ENCODE measurements at regions not wholly inside any gene's neighbourhood (a gene's known extent, or its start where the extent isn't known, plus 50 kb on each side); places are given as distances from the start of the nearest gene placed in this dataset.
A peak's percentile ranks its signal among the peaks of the same experiment; 100 is the strongest.

- no peaks in the 10 kb centered on the region for H3K27me3 ChIP-seq (ENCODE audit: insufficient read depth, low read length)
- no peak overlapping the region for H3K4ac ChIP-seq (ENCODE audit: low read depth, low read length)
- no peak overlapping the region for H2AK5ac ChIP-seq (ENCODE audit: insufficient read length, low read length)
- H4K8ac ChIP-seq (replicated peaks; ENCODE audit: insufficient read length, low read depth, low read length) = no peak overlapping the region
- no peak overlapping the region for H3K14ac ChIP-seq (ENCODE audit: insufficient read depth, low read length)
- no peak overlapping the region for H3K23ac ChIP-seq (ENCODE audit: insufficient read length, low read depth, low read length)
- H3K4me2 ChIP-seq (ENCODE audit: insufficient read depth, insufficient read length, low read length) = no peak overlapping the region
- no peak overlapping the region for H2BK5ac ChIP-seq (ENCODE audit: insufficient read length, low read length)
- Mint-ChIP-seq H3K4me1 (peaks cover 28 to 32% of the 10 kb centered on the region in 2 experiments), H3K36me3 (ENCODE audit: insufficient read depth in 1 of 3, low read depth in 3 of 3) (peaks cover 5 to 17% (median 16%) of the 10 kb centered on the region in 3 experiments; a peak in 6 of 7 replicates), H3K9me3 (peaks cover 6 to 7% of the 10 kb centered on the region in 2 experiments; a peak in 4 of 5 replicates), H3K27me3 (ENCODE audit: low read depth) (no peaks in the 10 kb centered on the region; the same call in 1 of the 2 replicates), H3K27ac (no peak overlapping the region), H3K4me3 (no peak overlapping the region)
- no peaks in the 10 kb centered on the region for H3K79me2 ChIP-seq (ENCODE audit: insufficient read depth, low read length)
- H2AFZ ChIP-seq (ENCODE audit: low read length) = peak overlapping the region; percentile 75
- H3K79me1 ChIP-seq (ENCODE audit: insufficient read depth, low read depth, low read length, poor library complexity, severe bottlenecking) = no peaks in the 10 kb centered on the region
- TF ChIP-seq CTCF (conservative IDR thresholded peaks at IDR 0.05) = peak; percentile 90
- H3K9ac ChIP-seq (ENCODE audit: extremely low read depth, insufficient read length, low read length) = no peak overlapping the region
- no peak overlapping the region for H2BK120ac ChIP-seq (ENCODE audit: low read depth, low read length, poor library complexity, severe bottlenecking)
- no peak overlapping the region for H3T11ph ChIP-seq (ENCODE audit: low read length)
- WGBS (ENCODE audit: extremely low coverage, insufficient read length, low lambda C conversion rate) = no CpG with 5 or more reads among the region's 8 CpGs
- no peaks in the 10 kb centered on the region for H3K23me2 ChIP-seq (ENCODE audit: insufficient read length, low read depth, low read length, poor library complexity, severe bottlenecking)
- H3K4me1 ChIP-seq (ENCODE audit: insufficient read depth, low read length) = 0 out of 2 replicates have a peak, but pooled peaks cover 5% of the 10 kb centered on the region
- H4K20me1 ChIP-seq (ENCODE audit: control insufficient read depth, insufficient read depth, insufficient read length) = no peaks in the 10 kb centered on the region
- H3K18ac ChIP-seq (ENCODE audit: insufficient read length, low read depth, low read length) = no peak overlapping the region
- peak; percentile 86 for DNase-seq
- H2BK12ac ChIP-seq (ENCODE audit: insufficient read length, low read depth, low read length) = no peak overlapping the region
- no peak overlapping the region for H2BK15ac ChIP-seq (ENCODE audit: low read depth, low read length)
- H3K27ac ChIP-seq (ENCODE audit: insufficient read length, low read depth, low read length) = no peak overlapping the region
- H2BK20ac ChIP-seq (ENCODE audit: low read depth, low read length, poor library complexity, severe bottlenecking) = no peak overlapping the region
- no peak overlapping the region for H4K5ac ChIP-seq (ENCODE audit: insufficient read length, low read depth, low read length)
- no peak overlapping the region for H3K56ac ChIP-seq (ENCODE audit: insufficient read length, low read depth, low read length)
- no peaks in the 10 kb centered on the region for H3K9me3 ChIP-seq (ENCODE audit: control insufficient read depth, low read depth, low read length)
- H4K91ac ChIP-seq (ENCODE audit: insufficient read length, low read depth, low read length) = no peak overlapping the region
These were observed 70.2 kb upstream of the SH3BP4 start for GRCh38 chr2:234881413-234882241.
